ENCODE measurements at regions not wholly inside any gene's neighbourhood (a gene's known extent, or its start where the extent isn't known, plus 50 kb on each side); places are given as distances from the start of the nearest gene placed in this dataset.

DNA sequence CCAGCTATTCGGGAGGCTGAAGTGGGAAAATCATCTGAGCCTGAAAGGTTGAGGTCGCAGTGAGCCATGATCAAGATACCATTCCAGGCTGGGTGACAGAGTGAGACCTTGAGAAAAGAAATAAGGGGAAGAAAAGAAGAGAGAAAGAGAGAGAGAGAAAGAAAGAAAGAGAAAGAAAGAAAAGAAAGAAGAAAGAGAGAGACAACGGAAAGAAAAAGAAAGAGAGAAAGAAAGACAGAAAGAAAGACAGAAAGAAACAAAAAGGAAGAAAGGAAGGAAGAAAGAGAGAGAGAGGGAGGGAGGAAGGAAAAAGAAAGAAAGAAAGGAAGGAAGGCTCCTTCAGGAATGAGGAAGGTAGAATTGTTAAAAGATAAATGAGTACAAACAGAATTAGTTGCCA, 84.5 kb downstream of the RPL22L1 start:
- no peak overlapping the region for H3K27ac ChIP-seq
- no peak overlapping the region for H3K4me3 ChIP-seq

DNA sequence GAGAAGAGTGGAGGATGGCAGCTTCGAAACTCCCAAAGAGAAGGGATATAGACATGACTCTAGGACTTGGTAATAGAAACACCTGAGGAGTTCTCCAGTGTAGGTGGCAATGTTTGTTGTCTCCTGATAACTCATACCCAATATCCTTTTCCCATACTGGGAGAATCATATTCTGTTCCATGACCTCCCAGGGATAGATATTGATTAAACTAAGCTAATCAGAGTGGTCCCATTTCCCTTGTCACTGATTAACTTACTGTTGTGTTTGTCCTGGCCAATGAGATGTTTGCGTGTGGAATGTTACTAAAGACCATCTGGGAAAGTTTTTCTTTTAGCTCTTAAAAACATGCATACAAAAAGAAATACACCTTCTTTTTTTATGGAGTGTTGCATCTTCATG, 85.6 kb downstream of the RPL22L1 start:
- H3K27ac ChIP-seq: no peak overlapping the region

GRCh38 chr3:170780955-170781354, 89.0 kb downstream of the RPL22L1 start:
- Histone ChIP-seq H3K27ac (no peak overlapping the region), H3K4me3 (no peak overlapping the region)

More for the DNA sequence above, 85.6 kb downstream of the RPL22L1 start:
- no peak overlapping the region for H3K4me3 ChIP-seq

- no peak overlapping the region for H3K4me3 ChIP-seq
Observed at GRCh38 chr3:170780471-170780870, 89.5 kb downstream of the RPL22L1 start.

GRCh38 chr3:170778240-170779217, 91.5 kb downstream of the RPL22L1 start:
- H3K4me3 ChIP-seq: no peak overlapping the region
- H3K27ac ChIP-seq: no peak overlapping the region

More at GRCh38 chr3:170780471-170780870, 89.5 kb downstream of the RPL22L1 start:
- no peak overlapping the region for H3K27ac ChIP-seq

DNA sequence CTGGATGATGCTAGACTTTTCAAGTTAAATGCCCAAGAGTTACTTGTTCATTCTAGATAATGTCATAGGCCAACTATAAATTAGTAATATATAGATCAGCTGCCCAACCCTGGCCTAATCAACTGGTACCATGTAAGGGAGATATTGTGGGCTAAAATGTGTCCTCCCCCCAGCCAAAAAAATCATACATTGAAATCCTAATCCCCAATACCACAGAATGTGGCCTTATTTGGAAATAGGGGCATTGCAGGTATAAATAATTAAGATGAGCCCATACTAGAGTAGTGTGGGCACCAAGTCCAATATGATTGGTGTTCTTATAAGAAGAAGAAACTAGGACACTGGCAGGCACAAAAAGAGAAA, 92.5 kb downstream of the RPL22L1 start:
- Histone ChIP-seq H3K4me3 (no peak overlapping the region), H3K27ac (no peak overlapping the region)

- H3K27ac ChIP-seq: no peak overlapping the region
- no peak overlapping the region for H3K4me3 ChIP-seq
Observed at GRCh38 chr3:170776887-170777563, 93.0 kb downstream of the RPL22L1 start.

DNA sequence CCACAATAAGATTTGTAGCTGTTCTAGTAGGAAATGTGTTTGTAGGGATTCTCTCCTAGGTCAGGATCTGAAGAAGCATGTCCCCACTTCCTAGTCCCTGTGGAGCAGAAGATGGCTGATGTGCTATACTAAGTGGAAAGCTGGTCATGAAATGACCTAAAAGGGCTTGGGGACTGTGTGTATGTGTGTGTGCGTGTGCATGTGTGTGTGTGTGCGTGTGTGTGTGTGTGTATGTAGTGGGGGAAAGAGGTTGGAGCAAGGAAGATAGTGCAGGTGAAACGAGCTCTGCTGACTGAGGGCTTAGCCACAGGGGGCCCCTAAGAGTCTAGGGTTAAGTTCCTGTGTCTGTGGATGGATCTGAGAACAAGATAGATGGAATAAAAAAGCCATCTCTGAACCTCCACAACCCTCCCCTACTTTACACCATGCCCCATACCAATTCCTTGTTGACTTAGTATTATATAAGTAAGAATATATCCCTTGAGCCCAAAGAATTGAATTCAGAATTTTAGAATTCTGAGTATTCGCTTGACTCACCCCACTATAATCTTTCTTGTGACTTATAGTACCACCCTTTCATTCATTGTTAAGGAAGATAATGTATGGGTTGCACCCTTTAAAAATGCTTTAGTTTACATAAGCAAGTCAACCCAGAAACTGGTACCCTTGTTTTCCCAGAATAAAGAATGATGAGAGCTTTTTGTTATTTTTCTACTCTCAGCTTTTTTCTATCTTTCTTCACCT, 96.1 kb downstream of the RPL22L1 start:
- H3K4me3 ChIP-seq: no peak overlapping the region

DNA sequence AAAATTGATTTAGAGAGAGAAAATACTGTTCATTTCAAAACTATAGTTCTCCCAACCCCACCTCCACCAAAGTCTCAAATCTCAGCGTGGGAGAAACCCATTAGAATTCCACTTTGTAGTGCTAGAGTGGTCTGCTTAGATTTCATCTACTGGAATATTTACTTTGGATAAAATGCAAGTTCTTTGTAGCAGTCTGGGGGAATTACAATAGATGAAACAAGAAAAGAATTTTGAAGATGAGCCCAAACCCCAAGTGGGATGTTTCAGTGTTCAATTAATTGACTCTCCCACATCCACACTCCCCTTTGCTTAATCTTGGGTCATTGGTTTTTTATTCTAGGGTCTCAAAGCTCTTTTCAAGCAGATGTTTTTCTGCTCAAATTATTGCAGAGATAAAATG, 97.8 kb downstream of the RPL22L1 start:
- no peak overlapping the region for H3K4me3 ChIP-seq
- no peak overlapping the region for H3K27ac ChIP-seq

More for the DNA sequence above, 96.1 kb downstream of the RPL22L1 start:
- H3K27ac ChIP-seq: no peak overlapping the region

GRCh38 chr3:170768334-170768801, 101.6 kb downstream of the RPL22L1 start:
- Histone ChIP-seq H3K4me3 (no peak overlapping the region), H3K27ac (peak overlapping the region in 2 of 21 experiments; percentile 7 to 12)

- Histone ChIP-seq H3K27ac (peak overlapping the region in 2 of 21 experiments; percentile 23 to 29), H3K4me3 (no peak overlapping the region)
Observed at GRCh38 chr3:170767576-170767941, 102.4 kb downstream of the RPL22L1 start.

- Histone ChIP-seq H3K4me3 (no peak overlapping the region), H3K27ac (peak overlapping the region in 4 of 21 experiments; percentile 11 to 45 (median 26))
Observed at GRCh38 chr3:170766823-170767575, 103.0 kb downstream of the RPL22L1 start.

DNA sequence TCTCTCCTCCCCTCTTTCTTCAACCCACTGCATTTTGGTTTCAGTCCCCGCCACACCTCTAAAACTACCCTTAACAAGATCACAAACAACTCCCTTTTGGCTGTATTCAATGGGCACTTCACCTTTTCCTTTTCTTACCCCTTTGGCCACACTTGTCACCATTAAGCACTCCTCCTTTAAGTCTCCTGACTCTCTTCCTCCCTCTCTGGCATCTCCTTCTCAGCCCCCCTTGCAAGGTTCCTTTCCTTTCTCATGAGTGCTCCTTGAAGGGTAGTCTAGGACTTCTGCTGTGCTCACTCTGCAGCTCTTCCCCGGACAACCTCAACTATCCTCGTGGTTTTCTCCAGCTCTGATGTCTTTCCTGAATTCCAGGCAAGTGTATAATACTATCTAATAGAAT, 103.7 kb downstream of the RPL22L1 start:
- H3K4me3 ChIP-seq: no peak overlapping the region
- H3K27ac ChIP-seq: peak overlapping the region in 8 of 21 experiments; percentile 16 to 62 (median 38)

- Histone ChIP-seq H3K27ac (peak overlapping the region in 9 of 21 experiments; percentile 16 to 62 (median 35)), H3K4me3 (no peak overlapping the region)
Observed at GRCh38 chr3:170765419-170766078, 104.4 kb downstream of the RPL22L1 start.

DNA sequence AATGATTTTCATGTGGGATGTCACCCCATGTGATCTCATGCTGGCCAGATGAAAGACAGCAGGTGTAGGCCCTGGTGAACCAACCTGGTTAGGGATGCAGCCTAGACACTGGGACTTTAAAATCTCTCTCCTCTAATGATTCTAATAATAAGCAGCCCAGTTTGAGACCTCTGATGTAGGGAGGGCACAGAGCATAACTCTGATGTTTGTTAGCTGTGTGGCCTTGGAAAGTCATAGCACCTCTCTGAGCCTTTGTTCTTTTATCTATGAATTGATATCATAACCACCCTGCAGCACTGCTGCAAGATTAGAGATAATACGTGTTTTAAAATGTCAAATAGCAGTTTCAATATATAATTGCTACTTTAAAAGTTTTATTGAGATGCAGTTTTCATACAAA, 106.0 kb downstream of the RPL22L1 start:
- no peak overlapping the region for H3K27ac ChIP-seq

GRCh38 chr3:170762064-170762463, 107.9 kb downstream of the RPL22L1 start:
- H3K27ac ChIP-seq: peak overlapping the region in 1 of 21 experiments; percentile 26
- H3K4me3 ChIP-seq: no peak overlapping the region

More for the DNA sequence above, 106.0 kb downstream of the RPL22L1 start:
- H3K4me3 ChIP-seq: no peak overlapping the region

DNA sequence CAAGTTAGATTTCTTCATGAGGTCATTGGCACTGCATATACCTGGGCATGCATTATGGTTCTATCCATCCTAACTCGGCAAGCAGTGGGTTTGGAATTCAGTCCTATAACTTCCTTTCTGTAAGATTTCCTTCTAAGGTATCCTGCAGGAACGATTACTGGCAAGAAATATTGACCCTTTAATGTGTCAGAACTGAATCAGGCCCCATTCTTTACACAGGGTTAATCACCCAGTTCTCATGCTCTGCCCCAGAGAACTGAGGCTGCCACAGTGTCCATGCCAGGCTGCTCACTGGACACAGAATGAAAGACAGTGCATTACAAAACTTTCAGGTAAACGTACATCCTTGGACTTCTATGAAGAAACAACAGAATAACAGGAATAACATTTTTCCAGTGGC, 108.9 kb downstream of the RPL22L1 start:
- Histone ChIP-seq H3K4me3 (no peak overlapping the region), H3K27ac (no peak overlapping the region)

DNA sequence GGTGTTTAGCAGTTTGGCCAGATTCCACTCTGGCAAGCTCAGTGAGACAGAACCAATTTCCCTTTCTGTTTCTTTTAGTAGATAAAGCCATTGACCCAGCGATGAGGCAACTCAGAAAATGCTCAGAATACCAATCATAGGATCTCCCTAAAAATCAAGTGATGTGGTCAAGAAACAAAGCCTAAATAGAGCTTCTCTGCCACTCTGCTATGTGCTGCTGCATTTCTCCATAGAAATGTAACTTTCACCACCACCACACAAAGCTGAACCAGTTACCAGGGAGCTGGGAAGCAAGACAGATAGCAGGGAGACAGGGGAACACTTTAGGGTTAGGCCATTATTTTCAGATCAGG, 109.8 kb downstream of the RPL22L1 start:
- H3K27ac ChIP-seq: peak overlapping the region in 1 of 21 experiments; percentile 20
- no peak overlapping the region for H3K4me3 ChIP-seq
